GM12865 (cell line): ENCODE measurements at regions not wholly inside any gene's neighbourhood (a gene's known extent, or its start where the extent isn't known, plus 50 kb on each side); places are given as distances from the start of the nearest gene placed in this dataset.

Experiments used
- DNase-seq: peaks from one replicate; pipeline ENCODE4 v3.0.0; 2010; ENCODE audit warnings: low read depth
- H3K4me3 ChIP-seq: 2 replicates; pipeline ENCODE4 v1.5.1; 2011; ENCODE audit warnings: mild to moderate bottlenecking, low read depth, low read length, control low read depth
- CTCF ChIP-seq: IDR thresholded peaks from 2 replicates; pipeline ENCODE4 v1.5.1; 2011; ENCODE audit warnings: low read length, control low read depth, low read depth, inconsistent platforms; ENCODE audit not compliant: insufficient read depth; ENCODE audit errors: missing control alignments

DNA sequence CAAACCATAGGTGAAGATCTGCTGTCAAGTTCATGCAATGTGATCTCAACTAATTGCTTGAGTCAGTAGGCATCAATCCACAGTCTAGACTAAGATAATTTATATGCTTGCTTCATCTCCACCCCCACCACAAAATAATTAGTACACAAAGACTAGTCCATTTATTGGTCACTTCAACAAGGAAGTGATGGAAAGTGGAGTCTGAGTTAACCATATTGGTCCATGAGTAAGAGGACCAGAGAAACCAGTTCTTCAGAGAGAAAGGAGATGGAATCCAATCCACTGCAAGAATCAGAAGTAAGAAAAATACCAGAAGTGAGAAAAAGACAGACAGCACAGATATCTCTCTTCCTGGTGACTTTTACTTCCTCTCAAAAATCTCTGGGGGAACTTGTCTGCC is 366.5 kb downstream of the CHSY3 start:
- TF ChIP-seq CTCF = no peak
- no peak overlapping the region for H3K4me3 ChIP-seq
- no peak for DNase-seq

DNA sequence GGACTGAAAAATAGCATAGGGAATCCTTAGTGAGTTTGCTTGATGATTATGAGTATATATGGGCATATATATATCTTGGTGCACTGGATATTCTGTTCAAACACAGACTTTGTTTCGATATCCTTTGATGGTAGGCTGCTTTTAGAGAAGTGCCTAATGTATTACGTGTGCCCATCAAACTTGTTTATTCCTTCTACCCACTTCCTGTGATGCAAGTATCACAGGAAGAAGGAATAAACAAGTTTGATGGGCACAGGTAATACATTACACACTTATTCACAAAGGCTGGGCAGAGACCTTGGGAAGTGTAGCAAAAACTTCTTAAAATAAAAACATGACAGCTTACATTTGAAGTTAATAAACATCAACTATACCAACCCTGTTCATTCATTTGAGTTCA is 364.2 kb downstream of the CHSY3 start:
- DNase-seq = no peak
- no peak overlapping the region for H3K4me3 ChIP-seq
- TF ChIP-seq CTCF = no peak

DNA sequence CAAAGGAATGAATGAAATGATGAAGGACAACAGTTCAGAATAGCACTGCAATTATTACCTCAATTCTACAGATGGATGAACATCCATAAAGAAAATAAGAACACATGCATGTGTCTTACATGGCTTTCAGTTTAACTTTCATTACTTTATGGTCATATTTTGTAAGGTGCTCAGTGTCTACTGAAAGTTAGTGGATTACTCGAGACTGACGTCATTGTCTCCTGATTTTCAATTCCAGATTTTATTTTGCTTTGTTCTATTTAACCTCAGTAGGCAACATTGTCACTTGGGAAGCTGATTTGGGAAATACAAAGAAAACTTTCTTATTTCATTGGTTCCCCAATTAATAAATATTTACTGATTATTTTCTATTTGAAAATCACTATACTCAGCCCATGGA is 363.7 kb downstream of the CHSY3 start:
- no peak for TF ChIP-seq CTCF
- no peak overlapping the region for H3K4me3 ChIP-seq
- DNase-seq = no peak

GRCh38 chr5:130260481-130260880 is 356.2 kb downstream of the CHSY3 start:
- no peak for TF ChIP-seq CTCF
- H3K4me3 ChIP-seq = no peak overlapping the region
- no peak for DNase-seq

DNA sequence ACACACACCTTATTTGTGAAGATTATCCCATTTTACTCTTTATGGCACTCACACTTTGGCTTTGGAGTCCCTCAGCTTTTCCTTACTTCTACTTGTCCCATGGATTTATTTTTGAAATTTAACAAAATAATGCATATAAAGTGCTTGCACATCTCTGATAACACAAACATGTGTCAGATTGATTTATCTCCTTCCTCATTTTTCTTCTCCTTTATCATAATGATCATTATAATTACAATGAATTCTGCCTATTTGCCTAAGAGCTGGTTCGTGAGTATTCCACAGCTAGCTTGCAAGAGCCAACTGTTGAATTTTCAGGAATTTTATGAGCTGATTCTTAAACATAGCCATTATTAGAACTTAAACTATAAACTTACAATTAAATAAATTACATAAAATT is 347.7 kb downstream of the CHSY3 start:
- no peak for TF ChIP-seq CTCF
- no peak for DNase-seq
- no peak overlapping the region for H3K4me3 ChIP-seq

DNA sequence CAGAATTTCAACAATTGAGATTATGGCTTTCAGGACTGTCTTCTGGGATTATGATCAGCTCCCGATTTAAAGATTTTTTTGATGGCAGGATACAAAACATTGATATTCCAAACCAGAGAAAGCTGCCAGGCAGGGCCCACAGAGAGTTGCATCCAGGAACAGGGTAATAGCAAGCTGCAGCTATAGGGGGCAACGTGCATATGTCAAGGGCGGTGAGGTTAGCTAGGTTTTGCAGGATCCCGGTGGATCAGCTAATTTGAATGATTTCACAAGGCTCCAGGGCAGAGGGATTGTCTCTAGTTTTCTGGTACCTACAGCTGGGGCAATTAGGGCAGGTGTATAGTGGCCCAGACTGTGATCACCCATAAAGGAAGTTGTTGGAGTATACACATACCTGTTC is 339.4 kb downstream of the CHSY3 start:
- H3K4me3 ChIP-seq = no peak overlapping the region
- TF ChIP-seq CTCF = no peak
- DNase-seq = no peak

GRCh38 chr5:130237721-130238120 is 333.5 kb downstream of the CHSY3 start:
- no peak for TF ChIP-seq CTCF
- no peak overlapping the region for H3K4me3 ChIP-seq
- DNase-seq = no peak
